CD14-positive monocyte (primary cell): ENCODE measurements at regions not wholly inside any gene's neighbourhood (a gene's known extent, or its start where the extent isn't known, plus 50 kb on each side); places are given as distances from the start of the nearest gene placed in this dataset.

Experiments
- DNase-seq, 3 donors: peaks; one replicate each; pipeline ENCODE4 v3.0.0-alpha.2; 2011 to 2022
- H2AFZ ChIP-seq: 2 replicates; pipeline ENCODE4 v1.6.0; 2012; ENCODE audit warnings: mild to moderate bottlenecking, low read depth, low read length, inconsistent platforms; ENCODE audit not compliant: insufficient read depth, poor library complexity, severe bottlenecking
- H3K27ac ChIP-seq, 2 donors: 1 replicate in 1 of 2; 2 replicates in 1 of 2; pipeline ENCODE4 v1.5.1; 2012 to 2013; ENCODE audit warnings: low read length in 2 of 2, control low read depth in 1 of 2, inconsistent platforms in 1 of 2, low read depth in 1 of 2, mild to moderate bottlenecking in 1 of 2
- H3K27me3 ChIP-seq, 2 donors: one replicate each; pipeline versions ENCODE4 v1.6.0 to v1.6.1; 2011 to 2013; ENCODE audit warnings: low read length in 2 of 2; ENCODE audit not compliant: control insufficient read depth in 2 of 2, insufficient read depth in 2 of 2
- H3K36me3 ChIP-seq, 2 donors: replicated peaks in 1 of 2; 1 replicate in 1 of 2; 2 replicates in 1 of 2; pipeline versions ENCODE4 v1.5.1 to v1.6.1; 2012 to 2013; ENCODE audit warnings: low read length in 2 of 2, control low read depth in 1 of 2, inconsistent platforms in 1 of 2, mild to moderate bottlenecking in 1 of 2; ENCODE audit not compliant: insufficient read depth in 2 of 2, control insufficient read depth in 1 of 2
- H3K4me1 ChIP-seq, 2 donors: 1 replicate in 1 of 2; 2 replicates in 1 of 2; pipeline versions ENCODE4 v1.5.1 to v1.6.1; 2012 to 2013; ENCODE audit warnings: low read length in 2 of 2, control low read depth in 1 of 2, inconsistent platforms in 1 of 2, mild to moderate bottlenecking in 1 of 2, moderate library complexity in 1 of 2; ENCODE audit not compliant: insufficient read depth in 2 of 2, control insufficient read depth in 1 of 2
- H3K4me2 ChIP-seq: replicated peaks from 2 replicates; pipeline ENCODE3; 2012; ENCODE audit warnings: low read length, moderate library complexity, mild to moderate bottlenecking; ENCODE audit not compliant: poor library complexity, severe bottlenecking; ENCODE audit errors: extremely low read depth
- H3K4me3 ChIP-seq, 3 experiments: fragments of 200-600 bp in 1 of 3; sonication (generic) in 1 of 3; replicated peaks in 1 of 3; 1 replicate in 2 of 3; 2 replicates in 1 of 3; pipeline ENCODE4 v1.5.1; 2011 to 2013; ENCODE audit warnings: low read length in 3 of 3, mild to moderate bottlenecking in 3 of 3, control low read depth in 2 of 3, low read depth in 2 of 3, inconsistent platforms in 1 of 3, moderate library complexity in 1 of 3
- H3K79me2 ChIP-seq: 2 replicates; pipeline ENCODE4 v1.6.0; 2012; ENCODE audit warnings: mild to moderate bottlenecking, control low read depth, inconsistent platforms, low read length, moderate library complexity; ENCODE audit not compliant: insufficient read depth
- H3K9ac ChIP-seq: 2 replicates; pipeline ENCODE4 v1.6.0; 2017; ENCODE audit warnings: low read length, mild to moderate bottlenecking; ENCODE audit not compliant: insufficient read depth, poor library complexity, severe bottlenecking
- H3K9me3 ChIP-seq, 2 donors: replicated peaks in 1 of 2; 1 replicate in 1 of 2; 2 replicates in 1 of 2; pipeline versions ENCODE4 v1.5.1 to v1.6.1; 2012 to 2013; ENCODE audit warnings: low read length in 2 of 2, control low read depth in 1 of 2; ENCODE audit not compliant: control insufficient read depth in 1 of 2, insufficient read depth in 1 of 2
- H4K20me1 ChIP-seq: 2 replicates; pipeline ENCODE4 v1.6.0; 2012; ENCODE audit warnings: mild to moderate bottlenecking, low read length, control low read depth, moderate library complexity; ENCODE audit not compliant: insufficient read depth
- H3K27ac Mint-ChIP-seq, 7 donors: one replicate each; pipeline ENCODE4 v1.8.0; 2020; ENCODE audit warnings: mild to moderate bottlenecking in 7 of 7, mixed read lengths in 7 of 7, moderate library complexity in 6 of 7, inconsistent platforms in 2 of 7
- H3K27me3 Mint-ChIP-seq, 3 donors: one replicate each; pipeline ENCODE4 v1.8.0; 2021 to 2022; ENCODE audit warnings: low read depth in 3 of 3, mild to moderate bottlenecking in 3 of 3, mixed read lengths in 3 of 3, moderate library complexity in 3 of 3, inconsistent platforms in 1 of 3
- H3K36me3 Mint-ChIP-seq, 2 donors: one replicate each; pipeline ENCODE4 v1.8.0; 2020; ENCODE audit warnings: mixed read lengths in 2 of 2, inconsistent platforms in 1 of 2, mild to moderate bottlenecking in 1 of 2
- H3K4me1 Mint-ChIP-seq: one replicate; pipeline ENCODE4 v1.8.0; 2020; ENCODE audit warnings: mild to moderate bottlenecking, mixed read lengths
- H3K4me3 Mint-ChIP-seq, 2 donors: one replicate each; pipeline ENCODE4 v1.8.0; 2020; ENCODE audit warnings: mild to moderate bottlenecking in 2 of 2, mixed read lengths in 2 of 2, moderate library complexity in 1 of 2
- H3K9me3 Mint-ChIP-seq, 7 donors: one replicate each; pipeline ENCODE4 v1.8.0; 2020 to 2022; ENCODE audit warnings: mixed read lengths in 7 of 7, mild to moderate bottlenecking in 6 of 7, moderate library complexity in 6 of 7, inconsistent platforms in 2 of 7
- CTCF ChIP-seq: fragments of 200-600 bp; IDR thresholded peaks from one replicate; pipeline ENCODE4 v1.8.0; 2022; ENCODE audit warnings: antibody characterized with exemption, mild to moderate bottlenecking
- WGBS: methylation state at CpG from one replicate; pipeline ENCODE4 v1.1.5; 2013; ENCODE audit warnings: missing lambda C conversion rate; ENCODE audit not compliant: insufficient coverage; 5-methylcytosine and 5-hydroxymethylcytosine counted together
- intact Hi-C, 2 donors: fragments of 100-400 bp; cut with micrococcal nuclease; formaldehyde crosslinking; loops; one replicate each; pipeline versions ENCODE4 v1.15.0 to v1.15.1; 2023

GRCh38 chr18:44265437-44265836, 415.3 kb upstream of the SETBP1 start:
- no peak overlapping the region for H3K9ac ChIP-seq
- no peak overlapping the region for H3K27ac Mint-ChIP-seq
- no peaks in the 10 kb centered on the region for H3K79me2 ChIP-seq
- H3K27me3 ChIP-seq, result no peaks in the 10 kb centered on the region
- no peaks in the 10 kb centered on the region for H3K4me1 Mint-ChIP-seq
- no peaks in the 10 kb centered on the region for H3K36me3 ChIP-seq
- no peaks in the 10 kb centered on the region for H4K20me1 ChIP-seq
- H3K4me3 Mint-ChIP-seq, result no peak overlapping the region
- H3K36me3 Mint-ChIP-seq, result no peaks in the 10 kb centered on the region
- DNase-seq, result no peak
- H3K9me3 ChIP-seq, result peaks cover 2 to 25% of the 10 kb centered on the region in 2 donors
- H2AFZ ChIP-seq, result no peak overlapping the region
- no peaks in the 10 kb centered on the region for H3K4me1 ChIP-seq
- intact Hi-C loops, result no loop called here
- no peak overlapping the region for H3K27ac ChIP-seq
- no peak overlapping the region for H3K4me2 ChIP-seq
- no CpG with 5 or more reads among the region's 3 CpGs for WGBS
- H3K27me3 Mint-ChIP-seq, result peaks cover 0 to 2% (median 0%) of the 10 kb centered on the region in 3 donors
- H3K9me3 Mint-ChIP-seq, result peaks cover 3 to 15% (median 8%) of the 10 kb centered on the region in 7 donors
- TF ChIP-seq CTCF, result no peak
- no peak overlapping the region for H3K4me3 ChIP-seq

GRCh38 chr18:44273298-44273697, 407.4 kb upstream of the SETBP1 start:
- Histone ChIP-seq H3K27me3 (no peaks in the 10 kb centered on the region), H2AFZ (no peak overlapping the region), H3K27ac (no peak overlapping the region), H3K4me1 (no peaks in the 10 kb centered on the region), H3K36me3 (no peaks in the 10 kb centered on the region), H3K9me3 (no peaks in the 10 kb centered on the region), H3K4me2 (no peak overlapping the region), H4K20me1 (no peaks in the 10 kb centered on the region), H3K4me3 (no peak overlapping the region), H3K9ac (no peak overlapping the region), H3K79me2 (no peaks in the 10 kb centered on the region)
- H3K4me3 Mint-ChIP-seq, result no peak overlapping the region
- peaks cover 0 to 9% (median 2%) of the 10 kb centered on the region in 7 donors for H3K9me3 Mint-ChIP-seq
- no peaks in the 10 kb centered on the region for H3K4me1 Mint-ChIP-seq
- WGBS, result no CpG with 5 or more reads among the region's 1 CpG
- intact Hi-C loops, result no loop called here
- TF ChIP-seq CTCF, result no peak
- no peaks in the 10 kb centered on the region for H3K36me3 Mint-ChIP-seq
- H3K27me3 Mint-ChIP-seq, result peaks cover 0 to under 1% (median 0%) of the 10 kb centered on the region in 3 donors
- H3K27ac Mint-ChIP-seq, result no peak overlapping the region
- DNase-seq, result no peak
